NCI-H2081 (cell line): ENCODE measurements at regions not wholly inside any gene's neighbourhood (a gene's known extent, or its start where the extent isn't known, plus 50 kb on each side); places are given as distances from the start of the nearest gene placed in this dataset.

ENCODE experiments used
- DNase-seq, 2 experiments: peaks; one replicate each; lab custom pipeline; 2025; lab: John Stamatoyannopoulos, UW

DNA sequence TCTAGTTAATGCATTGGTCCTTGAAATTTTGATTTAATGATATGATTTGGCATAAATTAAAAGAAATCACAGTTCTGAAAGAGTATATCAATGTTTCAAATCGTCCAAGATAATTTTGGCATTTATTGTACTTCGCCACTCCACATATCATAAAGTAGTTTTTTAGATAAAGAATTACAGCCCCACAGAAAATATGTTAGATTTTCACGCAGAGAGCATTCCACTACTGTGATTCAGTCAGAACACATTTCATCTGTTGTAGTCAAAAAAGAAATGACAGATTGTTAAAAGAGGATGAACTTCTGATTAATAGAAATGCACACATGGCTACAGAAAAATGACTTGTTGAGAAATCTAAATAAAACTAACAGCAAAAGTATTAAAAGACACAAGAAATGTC lies 1063.5 kb upstream of the LRRN3 start:
- no peak for DNase-seq

DNA sequence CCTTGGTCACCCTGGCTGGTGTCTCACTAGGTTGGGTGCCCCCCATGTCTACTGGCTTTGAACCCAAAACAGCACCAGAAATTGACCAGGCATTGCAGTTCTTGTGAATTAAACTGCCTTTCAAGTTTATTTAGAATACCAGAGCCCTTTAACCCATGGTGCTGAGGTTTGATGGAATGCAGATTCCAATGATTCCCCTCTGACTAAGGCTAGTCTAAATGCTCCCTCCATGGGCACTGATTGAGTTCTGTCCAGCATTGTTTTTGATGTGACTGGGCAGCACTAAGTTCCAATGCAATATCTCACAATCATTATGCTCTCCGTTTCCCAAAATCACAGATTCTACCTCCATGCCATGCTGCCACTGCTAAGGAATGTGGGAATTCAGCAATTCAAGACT lies 1047.4 kb upstream of the LRRN3 start:
- no peak for DNase-seq

GRCh38 chr7:110050785-110051184 lies 1040.1 kb upstream of the LRRN3 start:
- DNase-seq = no peak

DNA sequence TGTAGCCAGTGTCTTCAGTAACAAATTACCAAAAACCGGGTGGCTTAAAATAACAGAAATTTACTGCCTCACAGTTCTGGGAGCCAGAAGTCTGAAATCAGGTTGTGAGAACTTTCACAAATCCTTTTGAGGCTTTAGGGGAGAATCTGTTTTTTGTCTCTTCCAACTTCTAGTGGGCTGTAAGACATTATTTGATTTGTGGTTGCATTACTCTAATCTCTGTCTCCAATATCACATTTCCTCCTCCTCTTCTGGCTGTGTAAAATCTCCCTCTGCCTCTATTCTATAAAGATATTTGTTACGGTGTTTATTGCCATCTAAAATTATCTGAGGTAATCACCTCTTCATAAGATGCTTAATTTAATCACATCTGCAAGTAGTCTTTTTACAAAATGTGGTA lies 1039.6 kb upstream of the LRRN3 start:
- no peak for DNase-seq

DNA sequence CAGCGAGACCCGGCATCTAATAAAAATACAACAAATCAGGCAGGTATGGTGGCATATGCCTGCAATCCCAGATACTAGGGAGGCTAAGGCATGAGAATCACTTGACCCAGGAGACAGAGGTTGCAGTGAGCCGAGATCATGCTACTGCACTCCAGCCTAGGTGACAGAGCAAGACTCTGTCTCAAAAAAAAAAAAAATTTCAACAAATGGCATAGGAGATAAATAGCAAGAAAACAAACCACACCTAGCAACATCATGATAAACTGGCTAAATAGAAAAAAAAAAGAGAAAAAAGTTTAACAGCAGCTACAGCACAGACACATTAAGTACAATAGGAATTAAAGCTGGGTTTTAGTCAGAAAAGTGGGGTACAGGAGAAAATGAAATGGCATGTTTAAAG lies 1034.6 kb upstream of the LRRN3 start:
- DNase-seq = no peak

GRCh38 chr7:110058401-110058800 lies 1032.5 kb upstream of the LRRN3 start:
- DNase-seq = no peak

DNA sequence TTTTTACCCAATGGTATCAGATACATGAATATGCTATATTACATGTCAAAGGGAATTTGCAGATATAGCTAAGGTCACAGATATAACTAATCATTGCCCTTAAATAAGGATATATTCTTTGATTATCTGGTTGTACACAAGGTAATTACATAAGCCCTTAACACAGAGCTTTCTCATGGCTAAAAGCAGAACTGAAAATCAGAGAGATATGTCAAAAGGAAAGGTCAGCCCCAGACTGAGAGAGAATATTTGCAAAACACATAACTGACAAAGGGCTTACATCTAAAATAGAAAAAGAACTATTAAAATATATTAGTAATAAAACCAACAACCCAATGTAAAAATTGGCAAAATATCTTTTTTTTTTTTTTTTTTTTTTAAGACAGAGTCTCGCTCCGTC lies 1029.5 kb upstream of the LRRN3 start:
- no peak for DNase-seq

DNA sequence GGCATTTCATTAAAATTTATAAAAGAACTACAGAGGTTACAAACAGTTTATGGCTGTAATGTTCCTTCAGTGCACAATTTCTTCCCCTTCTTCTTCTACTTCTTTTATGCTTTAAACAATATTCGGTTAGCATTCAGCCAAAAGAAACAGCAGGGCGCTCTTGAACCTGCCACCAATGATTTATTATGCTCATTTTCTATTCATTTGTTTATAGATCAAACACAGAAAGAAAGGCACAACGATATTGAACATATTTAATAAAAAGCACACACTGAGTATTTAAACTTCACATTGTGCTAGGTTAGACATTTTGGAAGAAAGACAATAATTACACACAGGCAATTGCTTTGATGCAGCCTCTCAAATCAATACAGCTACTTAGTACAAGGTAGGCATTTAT lies 1025.8 kb upstream of the LRRN3 start:
- DNase-seq = peak; percentile 63 to 95

DNA sequence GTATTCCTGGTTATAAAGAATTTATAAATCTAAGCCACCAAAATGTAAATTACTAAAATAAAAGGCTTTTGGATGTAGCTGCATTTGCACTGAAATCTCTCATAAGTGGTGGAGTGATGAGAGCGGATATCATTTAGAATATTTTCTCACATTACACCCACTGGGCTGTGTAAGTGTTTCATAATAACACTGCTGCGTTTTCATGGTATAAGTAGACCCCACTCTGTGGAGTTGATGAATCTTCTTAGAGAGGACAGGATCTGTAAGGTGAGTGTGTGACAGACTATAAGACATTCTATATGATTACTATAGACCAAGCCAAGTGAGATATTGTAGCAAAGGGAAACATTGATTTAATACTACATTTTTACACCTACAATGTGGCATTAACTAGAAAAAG lies 1024.1 kb upstream of the LRRN3 start:
- DNase-seq = no peak

DNA sequence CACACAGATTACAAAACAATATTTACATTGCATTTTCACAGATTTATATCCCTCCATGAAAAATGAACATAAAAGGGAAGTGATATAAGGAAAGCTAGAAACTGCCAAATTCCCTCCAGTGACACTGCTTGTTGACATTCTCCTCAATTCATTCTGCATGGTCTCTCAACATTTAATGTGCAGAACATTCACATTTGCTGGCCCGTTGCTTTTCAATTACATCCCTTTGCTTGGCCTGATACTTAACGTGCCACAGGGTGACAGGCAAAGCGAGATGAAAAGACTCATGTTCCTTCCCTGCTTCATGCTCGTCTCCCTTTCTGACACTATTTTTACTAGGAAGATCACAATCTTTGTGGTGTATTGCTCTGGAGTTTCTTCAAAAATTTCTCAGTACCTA lies 1019.7 kb upstream of the LRRN3 start:
- peak; percentile 5 to 41 for DNase-seq

DNA sequence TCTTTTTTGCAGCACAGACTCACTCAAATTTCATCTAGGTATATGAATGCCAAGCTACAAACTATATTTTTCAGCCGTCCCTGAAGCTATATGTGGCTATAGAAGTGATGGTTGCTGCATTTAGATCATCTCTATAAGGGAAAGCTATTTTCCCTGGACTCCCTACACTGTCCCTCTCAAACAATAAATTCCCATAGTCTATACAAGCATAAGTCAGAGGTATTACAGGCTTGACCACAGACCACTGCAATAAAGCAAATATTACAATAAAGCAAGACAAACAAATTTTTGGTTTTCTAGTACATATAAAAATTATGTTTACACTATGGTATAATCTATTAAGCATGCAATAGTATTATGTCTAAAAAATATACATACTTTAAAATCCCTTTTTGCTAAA lies 1015.5 kb upstream of the LRRN3 start:
- DNase-seq = no peak

DNA sequence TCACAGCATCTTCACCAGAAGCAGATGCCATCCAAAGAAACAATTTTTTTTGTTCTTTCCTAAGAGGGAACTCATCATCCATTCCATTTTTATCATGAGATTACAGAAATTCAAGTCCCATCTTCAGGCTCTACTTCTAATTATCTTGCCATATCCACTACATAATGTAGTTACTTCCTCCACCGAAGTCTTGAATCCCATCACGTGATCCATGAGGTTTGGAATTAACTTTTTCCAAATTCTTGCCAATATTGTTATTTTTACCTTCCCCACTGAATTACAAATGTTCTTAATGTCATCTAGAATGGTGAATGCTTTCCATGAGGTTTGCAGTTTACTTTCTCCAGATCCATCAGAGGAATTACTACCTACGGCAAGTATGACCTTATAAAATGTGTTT lies 1014.7 kb upstream of the LRRN3 start:
- no peak for DNase-seq

DNA sequence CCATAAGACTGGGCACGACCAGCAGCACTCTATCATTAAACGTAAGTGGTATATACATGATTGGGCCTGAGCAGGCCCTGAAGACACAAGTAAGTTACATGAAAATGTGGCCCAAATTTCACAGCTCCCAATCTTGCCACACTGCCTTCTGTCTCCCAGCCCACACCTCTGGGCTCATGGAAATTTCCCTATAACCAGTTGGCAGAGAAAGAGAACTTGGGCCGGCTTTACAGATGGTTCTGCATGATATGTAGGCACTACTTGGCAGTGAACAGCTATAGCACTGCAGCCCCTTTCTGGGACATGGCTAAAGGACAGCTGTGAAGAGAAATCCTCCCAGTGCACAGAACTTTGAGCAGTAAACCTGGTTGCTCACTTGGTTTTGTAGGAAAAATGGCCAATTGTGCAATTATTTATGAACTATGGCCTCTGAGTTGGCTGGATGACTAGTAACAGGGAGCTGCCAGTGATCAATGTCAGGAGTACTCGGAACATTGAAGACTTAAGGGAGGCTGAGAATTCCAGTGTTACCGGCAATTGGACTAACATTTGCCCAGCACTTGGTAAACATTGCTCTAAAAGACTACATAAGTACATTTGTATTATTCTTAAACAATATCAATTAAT lies 1006.6 kb upstream of the LRRN3 start:
- DNase-seq = no peak

DNA sequence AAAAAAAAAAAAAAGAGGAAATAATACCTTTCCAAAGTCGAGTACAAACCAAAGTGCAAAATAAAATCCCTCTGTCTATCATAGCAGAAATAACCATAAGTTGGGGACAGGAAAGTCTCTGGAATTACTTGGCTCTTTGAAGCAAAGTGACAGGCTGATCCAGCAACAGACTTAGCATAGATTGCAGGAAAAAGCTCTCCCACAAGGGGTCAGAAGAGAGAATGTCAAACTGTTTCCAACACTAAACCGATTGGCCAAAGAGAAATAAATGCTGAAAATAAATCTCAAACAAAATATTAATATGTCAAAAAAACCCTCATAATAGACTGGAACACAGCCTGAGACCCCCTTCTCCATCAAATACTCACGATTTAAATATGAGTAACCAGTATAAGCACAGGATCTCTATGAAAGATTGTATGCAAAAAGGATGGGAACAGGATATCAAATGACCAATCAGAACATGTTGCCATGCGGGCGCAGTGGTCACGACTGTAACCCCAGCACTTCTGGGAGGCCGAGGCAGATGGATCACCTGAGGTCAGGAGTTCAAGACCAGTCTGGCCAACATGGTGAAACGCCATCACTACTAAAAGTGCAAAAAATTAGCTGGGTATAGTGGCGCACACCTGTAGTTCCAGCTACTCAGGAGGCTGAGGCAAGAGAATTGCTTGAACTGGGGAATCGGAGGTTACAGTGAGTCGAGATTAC lies 1000.7 kb upstream of the LRRN3 start:
- DNase-seq = peak in 1 of 2 experiments; percentile 21

- DNase-seq = no peak
Observed at GRCh38 chr7:110095372-110096052, 995.4 kb upstream of the LRRN3 start.

GRCh38 chr7:110104243-110104642 lies 986.7 kb upstream of the LRRN3 start:
- no peak for DNase-seq

DNA sequence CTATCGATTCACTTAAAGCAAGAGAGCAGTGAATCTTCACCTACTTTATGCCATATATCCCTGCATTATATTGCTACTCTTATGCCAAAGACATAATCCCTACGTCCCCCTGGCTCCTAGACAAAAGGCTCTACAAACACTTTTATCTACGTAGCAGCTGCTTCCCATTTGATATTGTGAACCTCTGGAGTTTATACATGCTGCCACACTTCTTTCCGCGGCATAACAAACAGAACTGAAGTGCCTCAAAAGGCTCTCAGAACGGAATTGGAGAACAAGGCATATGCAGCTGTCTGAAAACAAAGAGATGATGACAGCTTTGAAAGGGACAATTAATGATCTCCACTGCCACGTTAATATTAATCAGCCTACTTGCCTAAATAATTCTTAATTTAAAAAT lies 985.6 kb upstream of the LRRN3 start:
- DNase-seq = peak in 1 of 2 experiments; percentile 65

- no peak for DNase-seq
Observed at GRCh38 chr7:110105840-110106239, 985.1 kb upstream of the LRRN3 start.

DNA sequence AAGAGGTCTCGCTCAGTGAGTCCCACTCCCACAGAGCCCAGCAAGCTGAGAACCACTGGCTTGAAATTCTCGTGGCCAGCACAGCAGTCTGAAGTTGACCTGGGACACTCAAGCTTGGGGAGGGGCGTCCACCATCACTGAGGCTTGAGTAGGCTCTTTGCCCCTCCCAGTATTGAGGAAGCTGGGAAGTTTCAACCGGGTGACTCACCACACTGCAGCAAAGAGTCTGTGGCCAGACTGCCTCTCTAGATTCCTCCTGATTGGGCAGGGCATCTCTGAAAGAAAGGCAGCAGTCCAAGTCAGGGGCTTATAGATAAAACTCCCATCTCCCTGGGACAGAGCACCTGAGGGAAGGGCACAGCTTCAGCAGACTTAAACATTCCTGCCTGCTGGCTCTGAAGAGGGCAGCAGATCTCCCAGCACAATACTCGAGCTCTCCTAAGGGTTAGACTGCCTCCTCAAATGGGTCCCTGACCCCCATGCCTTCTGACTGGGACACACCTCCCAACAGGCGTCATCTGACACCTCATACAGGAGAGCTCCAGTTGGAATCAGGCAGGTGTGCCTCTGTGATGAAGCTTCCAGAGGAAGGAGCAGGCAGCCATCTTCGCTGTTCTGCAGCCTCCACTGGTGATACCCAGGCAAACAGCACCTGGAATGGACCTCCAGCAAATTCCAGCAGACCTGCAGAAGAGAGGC lies 970.9 kb upstream of the LRRN3 start:
- no peak for DNase-seq

DNA sequence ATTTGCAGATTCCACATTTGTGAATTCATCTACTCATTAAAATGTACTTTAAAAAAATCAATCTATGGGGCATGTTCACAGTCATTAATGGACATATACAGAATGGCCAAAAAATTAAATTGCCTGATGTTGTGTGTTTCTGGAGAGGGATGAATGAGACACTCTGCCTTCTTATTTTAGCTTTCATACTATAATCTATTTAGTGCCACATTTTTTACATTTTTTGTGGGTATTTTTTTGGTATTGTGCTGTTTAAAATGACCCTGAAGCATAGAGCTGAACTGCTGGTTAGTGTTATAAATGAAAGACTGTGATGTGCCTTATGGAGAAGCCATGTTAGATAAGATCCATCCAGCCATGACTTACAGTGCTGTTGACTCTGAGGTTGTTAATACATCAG lies 961.8 kb upstream of the LRRN3 start:
- DNase-seq = peak in 1 of 2 experiments; percentile 3

DNA sequence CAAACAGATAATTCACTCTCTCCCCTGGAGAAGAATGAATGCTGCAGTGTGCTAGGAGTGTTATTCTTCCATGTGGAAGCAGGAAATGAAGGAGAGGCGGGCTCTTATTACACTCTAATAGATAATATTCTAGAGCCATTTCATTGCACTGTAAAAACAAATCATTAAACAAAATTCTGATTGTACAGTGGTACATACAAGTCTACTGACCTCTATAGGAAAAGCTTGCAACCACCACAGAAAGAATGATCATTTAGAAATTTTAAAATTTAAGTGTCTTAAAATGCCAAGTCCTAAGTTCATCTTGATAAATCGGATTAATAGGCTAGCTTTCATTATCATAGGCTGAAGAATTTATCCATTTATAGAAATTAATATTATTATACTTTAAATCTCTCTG lies 960.3 kb upstream of the LRRN3 start:
- DNase-seq = peak in 1 of 2 experiments; percentile 16

DNA sequence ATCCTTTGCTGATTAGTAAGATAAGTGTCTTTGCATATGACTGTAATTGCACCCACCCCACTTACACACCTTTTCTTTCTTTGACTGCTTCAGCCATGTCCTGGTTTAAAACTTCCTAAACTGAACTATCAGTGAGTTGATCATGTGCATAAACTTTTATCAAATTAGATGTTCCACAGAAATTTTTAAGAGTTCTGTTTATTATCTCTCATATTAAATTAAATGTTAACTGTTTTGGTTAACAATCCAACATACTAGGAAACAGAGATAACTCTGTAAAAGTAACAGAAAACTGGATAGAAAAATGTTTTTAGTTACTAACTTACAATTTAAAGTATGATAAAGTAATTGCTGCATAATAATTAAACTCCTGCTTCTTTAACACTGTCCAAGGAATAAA lies 959.6 kb upstream of the LRRN3 start:
- DNase-seq = no peak

GRCh38 chr7:110139056-110139455 lies 951.9 kb upstream of the LRRN3 start:
- no peak for DNase-seq
